OCI-M2 (cell line): ENCODE measurements at regions not wholly inside any gene's neighbourhood (a gene's known extent, or its start where the extent isn't known, plus 50 kb on each side); places are given as distances from the start of the nearest gene placed in this dataset.

Experiments
- DNase-seq: peaks from one replicate; lab custom pipeline; 2025; ENCODE audit not compliant: unreplicated experiment; lab: John Stamatoyannopoulos, UW

GRCh38 chr18:51643483-51643882 lies 446.0 kb upstream of the MEX3C start:
- no peak for DNase-seq

GRCh38 chr18:51645607-51646006 lies 448.1 kb upstream of the MEX3C start:
- no peak for DNase-seq

- no peak for DNase-seq
Observed at GRCh38 chr18:51647346-51647745, 449.9 kb upstream of the MEX3C start.

- DNase-seq: no peak
Observed at GRCh38 chr18:51647942-51648341, 450.5 kb upstream of the MEX3C start.

GRCh38 chr18:51649796-51650195 lies 452.3 kb upstream of the MEX3C start:
- no peak for DNase-seq

- no peak for DNase-seq
Observed at GRCh38 chr18:51651761-51652160, 454.3 kb upstream of the MEX3C start.

GRCh38 chr18:51653507-51654213 lies 456.2 kb upstream of the MEX3C start:
- DNase-seq: no peak

- no peak for DNase-seq
Observed at GRCh38 chr18:51654488-51655326, 457.2 kb upstream of the MEX3C start.

GRCh38 chr18:51655327-51655698 lies 457.8 kb upstream of the MEX3C start:
- no peak for DNase-seq

GRCh38 chr18:51656249-51656648 lies 458.8 kb upstream of the MEX3C start:
- no peak for DNase-seq

GRCh38 chr18:51658436-51658835 lies 461.0 kb upstream of the MEX3C start:
- DNase-seq: no peak

- no peak for DNase-seq
Observed at GRCh38 chr18:51659781-51660180, 462.3 kb upstream of the MEX3C start.

GRCh38 chr18:51660188-51660715 lies 462.8 kb upstream of the MEX3C start:
- no peak for DNase-seq

GRCh38 chr18:51664236-51664635 lies 466.8 kb upstream of the MEX3C start:
- DNase-seq: no peak

GRCh38 chr18:51666763-51667191 lies 469.3 kb upstream of the MEX3C start:
- DNase-seq: no peak

GRCh38 chr18:51668101-51668500 lies 470.6 kb upstream of the MEX3C start:
- peak; percentile 2 for DNase-seq

GRCh38 chr18:51668607-51669006 lies 471.1 kb upstream of the MEX3C start:
- no peak for DNase-seq

- DNase-seq: no peak
Observed at GRCh38 chr18:51686590-51686989, 489.1 kb upstream of the MEX3C start.

- DNase-seq: no peak
Observed at GRCh38 chr18:51687845-51688585, 490.5 kb upstream of the MEX3C start.

- DNase-seq: no peak
Observed at GRCh38 chr18:51692612-51693011, 495.1 kb upstream of the MEX3C start.

- DNase-seq: no peak
Observed at GRCh38 chr18:51711298-51711889, 513.9 kb upstream of the MEX3C start.
